H1 (cell line): ENCODE measurements at regions not wholly inside any gene's neighbourhood (a gene's known extent, or its start where the extent isn't known, plus 50 kb on each side); places are given as distances from the start of the nearest gene placed in this dataset.
"Not testable (repeated sequence)": the region's sequence is repeated elsewhere in the genome, so short reads cannot be mapped to it uniquely, and the experiment has no call there.

Source experiments
- CTCF ChIA-PET: fragments of 300-600 bp; sonication (Branson Sonifier 250); formaldehyde crosslinking; loops from one replicate; lab custom pipeline; 2021; ENCODE audit not compliant: partially characterized antibody; lab: Charles Lee
- POLR2A ChIA-PET: fragments of 300-600 bp; sonication (Branson Sonifier 250); formaldehyde crosslinking; loops from one replicate; lab custom pipeline; 2021; ENCODE audit warnings: inconsistent platforms; ENCODE audit not compliant: partially characterized antibody; lab: Charles Lee
- DNase-seq, 2 experiments: peaks; one replicate each; pipeline versions ENCODE4 v3.0.0 to v3.0.0-alpha.2; 2010 to 2022; ENCODE audit warnings: low spot score in 2 of 2, low read depth in 1 of 2, mixed read lengths in 1 of 2
- FAIRE-seq: peaks from 2 replicates; lab custom pipeline; 2011; peaks lifted over from hg19 to GRCh38; lab: Jason Lieb, UNC
- H2AFZ ChIP-seq: 2 replicates; pipeline ENCODE4 v1.8.1; 2012; ENCODE audit warnings: low read length, inconsistent platforms
- H2AK5ac ChIP-seq: 2 replicates; pipeline ENCODE4 v1.6.1; 2013; ENCODE audit warnings: low read depth, low read length
- H2BK120ac ChIP-seq: replicated peaks from 2 replicates; pipeline ENCODE3; 2013; ENCODE audit warnings: low read depth, low read length, inconsistent platforms
- H2BK12ac ChIP-seq: 2 replicates; pipeline ENCODE4 v1.6.1; 2013; ENCODE audit warnings: low read depth, low read length
- H2BK15ac ChIP-seq: 2 replicates; pipeline ENCODE4 v1.6.1; 2013; ENCODE audit warnings: low read length
- H2BK20ac ChIP-seq: 2 replicates; pipeline ENCODE4 v1.6.1; 2013; ENCODE audit warnings: low read length
- H2BK5ac ChIP-seq: 2 replicates; pipeline ENCODE4 v1.6.1; 2013; ENCODE audit warnings: low read depth, low read length
- H3K14ac ChIP-seq: 2 replicates; pipeline ENCODE4 v1.6.1; 2013; ENCODE audit warnings: inconsistent platforms; ENCODE audit not compliant: insufficient read length
- H3K18ac ChIP-seq: 2 replicates; pipeline ENCODE4 v1.6.1; 2013; ENCODE audit warnings: low read length; ENCODE audit errors: extremely low read depth
- H3K23ac ChIP-seq: 2 replicates; pipeline ENCODE4 v1.6.1; 2013; ENCODE audit warnings: inconsistent platforms; ENCODE audit not compliant: insufficient read length
- H3K23me2 ChIP-seq: 2 replicates; pipeline ENCODE4 v1.6.1; 2013; ENCODE audit warnings: low read depth, low read length
- H3K27ac ChIP-seq: 2 replicates; pipeline ENCODE4 v1.6.1; 2011; ENCODE audit warnings: low read depth, low read length, inconsistent platforms
- H3K27me3 ChIP-seq, 4 experiments: replicated peaks in 1 of 4; 1 replicate in 1 of 4; 2 replicates in 3 of 4; pipeline versions ENCODE4 v1.6.1 to v1.8.1; 2011 to 2013; ENCODE audit warnings: low read length in 3 of 4, mild to moderate bottlenecking in 3 of 4, inconsistent platforms in 2 of 4, mixed read lengths in 2 of 4, moderate library complexity in 1 of 4; ENCODE audit not compliant: control insufficient read depth in 3 of 4, insufficient read depth in 3 of 4; ENCODE audit errors: extremely low read depth in 1 of 4
- H3K36me3 ChIP-seq, 4 experiments: 2 replicates each; pipeline versions ENCODE4 v1.6.1 to v1.8.1; 2011 to 2013; ENCODE audit warnings: mild to moderate bottlenecking in 4 of 4, low read length in 3 of 4, moderate library complexity in 2 of 4, control low read depth in 1 of 4, inconsistent platforms in 1 of 4; ENCODE audit not compliant: insufficient read depth in 4 of 4, control insufficient read depth in 2 of 4
- H3K4ac ChIP-seq: replicated peaks from 2 replicates; pipeline ENCODE3; 2013; ENCODE audit warnings: low read length, low read depth, mixed read lengths, inconsistent platforms; ENCODE audit not compliant: insufficient read length
- H3K4me1 ChIP-seq, 4 experiments: replicated peaks in 1 of 4; 1 replicate in 1 of 4; 2 replicates in 3 of 4; pipeline versions ENCODE4 v1.6.1 to v1.8.1; 2011 to 2013; ENCODE audit warnings: low read length in 3 of 4, inconsistent platforms in 2 of 4, mixed read lengths in 1 of 4; ENCODE audit not compliant: insufficient read depth in 4 of 4, control insufficient read depth in 3 of 4
- H3K4me2 ChIP-seq, 2 experiments: 2 replicates each; pipeline versions ENCODE4 v1.6.1 to v1.8.1; 2011 to 2013; ENCODE audit warnings: low read depth in 2 of 2, low read length in 2 of 2, control low read depth in 1 of 2, inconsistent platforms in 1 of 2, mild to moderate bottlenecking in 1 of 2; ENCODE audit not compliant: insufficient read depth in 1 of 2
- H3K4me3 ChIP-seq, 4 experiments: fragments of 200-600, 300-600 bp in 1 of 4; sonication (generic), shearing (Covaris generic), sonication (Bioruptor Twin) in 1 of 4; 2 replicates each; pipeline versions ENCODE4 v1.5.1 to v1.8.1; 2011 to 2016; ENCODE audit warnings: low read length in 4 of 4, low read depth in 3 of 4, control low read depth in 2 of 4, inconsistent platforms in 2 of 4, mild to moderate bottlenecking in 2 of 4, mixed read lengths in 1 of 4, moderate library complexity in 1 of 4; ENCODE audit not compliant: insufficient read depth in 2 of 4; ENCODE audit errors: extremely low read depth in 1 of 4
- H3K56ac ChIP-seq: replicated peaks from 2 replicates; pipeline ENCODE3; 2013; ENCODE audit warnings: low read depth, mild to moderate bottlenecking, mixed read lengths, low read length, inconsistent platforms; ENCODE audit not compliant: insufficient read length
- H3K79me1 ChIP-seq: 2 replicates; pipeline ENCODE4 v1.6.1; 2013; ENCODE audit warnings: low read depth, low read length, control low read depth
- H3K79me2 ChIP-seq, 2 experiments: 2 replicates each; pipeline versions ENCODE4 v1.6.1 to v1.8.1; 2012 to 2013; ENCODE audit warnings: low read length in 2 of 2, mild to moderate bottlenecking in 2 of 2, inconsistent platforms in 1 of 2; ENCODE audit not compliant: insufficient read depth in 2 of 2, control insufficient read depth in 1 of 2
- H3K9ac ChIP-seq, 4 experiments: replicated peaks in 1 of 4; 1 replicate in 1 of 4; 2 replicates in 3 of 4; pipeline versions ENCODE4 v1.6.1 to v1.8.1; 2011 to 2013; ENCODE audit warnings: low read depth in 3 of 4, low read length in 3 of 4, control low read depth in 2 of 4, mild to moderate bottlenecking in 2 of 4, moderate library complexity in 2 of 4, inconsistent platforms in 1 of 4; ENCODE audit errors: extremely low read depth in 1 of 4
- H3K9me3 ChIP-seq, 2 experiments: 2 replicates each; pipeline versions ENCODE4 v1.6.1 to v1.8.1; 2012 to 2013; ENCODE audit warnings: mild to moderate bottlenecking in 2 of 2, moderate library complexity in 2 of 2, control low read depth in 1 of 2, inconsistent platforms in 1 of 2, low read depth in 1 of 2, low read length in 1 of 2, mixed read lengths in 1 of 2; ENCODE audit not compliant: insufficient read depth in 2 of 2
- H4K20me1 ChIP-seq, 2 experiments: replicated peaks in 1 of 2; 2 replicates each; pipeline versions ENCODE3 to v1.8.1; 2011 to 2013; ENCODE audit warnings: inconsistent platforms in 2 of 2, low read length in 2 of 2, mild to moderate bottlenecking in 1 of 2; ENCODE audit not compliant: insufficient read depth in 2 of 2, control insufficient read depth in 1 of 2
- H4K5ac ChIP-seq: 2 replicates; pipeline ENCODE4 v1.6.1; 2013; ENCODE audit warnings: low read length, low read depth, mixed read lengths, inconsistent platforms; ENCODE audit not compliant: insufficient read length
- H4K8ac ChIP-seq: 2 replicates; pipeline ENCODE4 v1.8.0; 2013; ENCODE audit warnings: mild to moderate bottlenecking, moderate library complexity, low read length, inconsistent platforms; ENCODE audit not compliant: insufficient read depth; ENCODE audit errors: extremely low read depth
- H4K91ac ChIP-seq: replicated peaks from 2 replicates; pipeline ENCODE3; 2013; ENCODE audit warnings: low read length, mixed read lengths, inconsistent platforms; ENCODE audit not compliant: insufficient read length
- WGBS, 2 experiments: shearing (Covaris generic) in 1 of 2; methylation state at CpG; one replicate each; pipeline versions ENCODE4 v1.1.6 to v1.1.7; 2013 to 2015; ENCODE audit warnings: low lambda C conversion rate in 2 of 2, mixed read lengths in 2 of 2, inconsistent platforms in 1 of 2, low coverage in 1 of 2, missing lambda C conversion rate in 1 of 2; ENCODE audit not compliant: insufficient replicate concordance in 2 of 2, insufficient coverage in 1 of 2, insufficient read length in 1 of 2; ENCODE audit errors: extremely low coverage in 1 of 2, missing lambda C conversion rate in 1 of 2; 5-methylcytosine and 5-hydroxymethylcytosine counted together

DNA sequence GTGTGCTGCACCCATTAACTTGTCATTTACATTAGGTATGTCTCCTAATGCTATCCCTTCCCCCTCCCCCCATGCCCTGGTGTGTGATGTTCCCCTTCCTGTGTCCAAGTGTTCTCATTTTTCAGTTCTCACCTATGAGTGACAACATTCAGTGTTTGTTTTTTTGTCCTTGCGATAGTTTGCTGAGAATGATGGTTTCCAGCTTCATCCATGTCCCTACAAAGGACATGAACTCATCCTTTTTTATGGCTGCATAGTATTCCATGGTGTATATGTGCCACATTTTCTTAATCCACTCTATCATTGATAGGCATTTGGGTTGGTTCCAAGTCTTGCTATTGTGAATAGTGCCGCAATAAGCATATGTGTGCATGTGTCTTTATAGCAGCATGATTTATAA lies 316.7 kb downstream of the ACTR3B start:
- H3K23ac ChIP-seq, H4K91ac ChIP-seq, H3K36me3 ChIP-seq, H4K20me1 ChIP-seq, H3K9me3 ChIP-seq, H3K27me3 ChIP-seq, H2BK5ac ChIP-seq, H3K4ac ChIP-seq, H2BK15ac ChIP-seq, H3K27ac ChIP-seq, H2BK20ac ChIP-seq, H2BK120ac ChIP-seq, H2BK12ac ChIP-seq, H3K56ac ChIP-seq, H3K79me1 ChIP-seq, H4K8ac ChIP-seq, H3K4me1 ChIP-seq, CTCF ChIA-PET, H3K18ac ChIP-seq, H3K14ac ChIP-seq, H3K9ac ChIP-seq, FAIRE-seq, H4K5ac ChIP-seq, DNase-seq, H2AFZ ChIP-seq, POLR2A ChIA-PET, H3K23me2 ChIP-seq, H3K79me2 ChIP-seq, H3K4me3 ChIP-seq, H3K4me2 ChIP-seq, H2AK5ac ChIP-seq: not testable (repeated sequence)
- 93% methylated on average over 2 of the region's 2 CpGs; no CpG with 5 or more reads in 1 of the 2 experiments for WGBS, 2 experiments
